Dermis microvascular lymphatic vessel endothelial cell (primary cell): ENCODE measurements at regions not wholly inside any gene's neighbourhood (a gene's known extent, or its start where the extent isn't known, plus 50 kb on each side); places are given as distances from the start of the nearest gene placed in this dataset.

Experiments used
- DNase-seq, 2 donors: peaks; one replicate each; pipeline versions ENCODE4 v3.0.0 to v3.0.0-alpha.2; 2010; ENCODE audit warnings: low read depth in 2 of 2

GRCh38 chr13:83601539-83601938, 280.7 kb downstream of the SLITRK1 start:
- DNase-seq = no peak

GRCh38 chr13:83592095-83592494, 290.2 kb downstream of the SLITRK1 start:
- no peak for DNase-seq

- DNase-seq = no peak
These were observed 292.5 kb downstream of the SLITRK1 start for GRCh38 chr13:83589814-83590213.

GRCh38 chr13:83577183-83577582, 305.1 kb downstream of the SLITRK1 start:
- no peak for DNase-seq

GRCh38 chr13:83568019-83568418, 314.3 kb downstream of the SLITRK1 start:
- DNase-seq = no peak

- no peak for DNase-seq
These were observed 318.8 kb downstream of the SLITRK1 start for GRCh38 chr13:83563499-83563898.

- DNase-seq = no peak
These were observed 324.4 kb downstream of the SLITRK1 start for GRCh38 chr13:83557845-83558244.

GRCh38 chr13:83549671-83550070, 332.6 kb downstream of the SLITRK1 start:
- no peak for DNase-seq

- DNase-seq = no peak
These were observed 335.2 kb downstream of the SLITRK1 start for GRCh38 chr13:83547043-83547442.

- no peak for DNase-seq
These were observed 335.8 kb downstream of the SLITRK1 start for GRCh38 chr13:83546476-83546875.

- no peak for DNase-seq
These were observed 343.6 kb downstream of the SLITRK1 start for GRCh38 chr13:83538636-83539035.

GRCh38 chr13:83536941-83537340, 345.3 kb downstream of the SLITRK1 start:
- DNase-seq = no peak

GRCh38 chr13:83536153-83536552, 346.1 kb downstream of the SLITRK1 start:
- DNase-seq = no peak

- no peak for DNase-seq
These were observed 349.5 kb downstream of the SLITRK1 start for GRCh38 chr13:83532809-83533208.

- no peak for DNase-seq
These were observed 351.3 kb downstream of the SLITRK1 start for GRCh38 chr13:83531022-83531421.

- DNase-seq = no peak
These were observed 365.5 kb downstream of the SLITRK1 start for GRCh38 chr13:83516781-83517180.

GRCh38 chr13:83515268-83516015, 366.8 kb downstream of the SLITRK1 start:
- DNase-seq = no peak

- DNase-seq = no peak
These were observed 373.4 kb downstream of the SLITRK1 start for GRCh38 chr13:83508771-83509301.

- DNase-seq = no peak
These were observed 378.9 kb downstream of the SLITRK1 start for GRCh38 chr13:83503424-83503823.

GRCh38 chr13:83499286-83499685, 383.0 kb downstream of the SLITRK1 start:
- DNase-seq = no peak

GRCh38 chr13:83498481-83499190, 383.6 kb downstream of the SLITRK1 start:
- DNase-seq = no peak

GRCh38 chr13:83498045-83498444, 384.2 kb downstream of the SLITRK1 start:
- DNase-seq = no peak

- no peak for DNase-seq
These were observed 385.8 kb downstream of the SLITRK1 start for GRCh38 chr13:83496501-83496900.
